Amygdala (tissue), 56 donors: ENCODE measurements at regions not wholly inside any gene's neighbourhood (a gene's known extent, or its start where the extent isn't known, plus 50 kb on each side); places are given as distances from the start of the nearest gene placed in this dataset.
A peak's percentile ranks its signal among the peaks of the same experiment; 100 is the strongest.
"Not testable (repeated sequence)": the region's sequence is repeated elsewhere in the genome, so short reads cannot be mapped to it uniquely, and the experiment has no call there.

Experiments
- DNase-seq, 56 donors: peaks; one replicate each; lab custom pipeline; 2025; lab: John Stamatoyannopoulos, UW

DNA sequence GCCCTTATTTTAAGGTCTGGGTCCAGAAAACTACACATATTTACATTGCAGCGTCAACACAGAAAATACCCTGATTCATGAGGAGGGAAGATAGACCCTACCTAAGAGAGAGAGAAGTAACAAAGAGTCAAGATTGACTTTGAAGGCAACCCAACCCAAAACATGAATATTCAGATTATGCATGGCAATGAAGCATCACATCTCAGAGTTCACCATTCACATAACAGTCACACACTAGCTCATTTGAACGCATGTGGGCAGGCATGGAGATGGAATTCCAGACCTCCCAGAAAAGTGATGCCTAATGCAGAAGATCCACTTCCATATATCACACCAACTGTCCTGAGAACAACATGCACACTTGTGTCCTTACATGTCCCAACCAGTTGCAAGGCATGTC, 190.1 kb upstream of the ITGA1 start:
- no peak for DNase-seq

GRCh38 chr5:52598968-52599367, 188.7 kb upstream of the ITGA1 start:
- DNase-seq: no peak

- no peak for DNase-seq
Observed at GRCh38 chr5:52603778-52604554, 183.8 kb upstream of the ITGA1 start.

GRCh38 chr5:52605317-52606313, 182.1 kb upstream of the ITGA1 start:
- no peak for DNase-seq

GRCh38 chr5:52607227-52607824, 180.4 kb upstream of the ITGA1 start:
- no peak for DNase-seq

DNA sequence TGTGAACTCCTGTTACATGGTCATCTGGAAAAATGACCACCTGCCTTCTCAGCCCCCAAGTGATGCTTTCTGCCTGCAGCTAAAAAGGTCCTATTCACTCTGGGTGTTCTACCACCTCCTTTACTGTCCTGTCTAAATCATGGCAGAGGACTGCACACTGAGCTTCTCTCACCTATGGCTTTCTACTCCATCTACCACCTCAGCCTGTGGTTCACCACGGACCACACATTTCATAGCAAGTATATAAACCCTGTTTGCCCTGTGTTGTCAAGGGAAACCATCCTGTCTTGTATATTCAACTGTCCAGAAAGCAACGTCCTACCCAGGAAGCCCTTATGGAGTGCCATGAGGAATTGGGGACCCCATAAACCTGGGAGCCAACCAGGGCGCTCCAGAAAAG, 167.4 kb upstream of the ITGA1 start:
- no peak for DNase-seq

GRCh38 chr5:52623291-52623690, 164.4 kb upstream of the ITGA1 start:
- DNase-seq: no peak

- no peak for DNase-seq
Observed at GRCh38 chr5:52624291-52624690, 163.4 kb upstream of the ITGA1 start.

GRCh38 chr5:52626312-52626711, 161.4 kb upstream of the ITGA1 start:
- no peak for DNase-seq

DNA sequence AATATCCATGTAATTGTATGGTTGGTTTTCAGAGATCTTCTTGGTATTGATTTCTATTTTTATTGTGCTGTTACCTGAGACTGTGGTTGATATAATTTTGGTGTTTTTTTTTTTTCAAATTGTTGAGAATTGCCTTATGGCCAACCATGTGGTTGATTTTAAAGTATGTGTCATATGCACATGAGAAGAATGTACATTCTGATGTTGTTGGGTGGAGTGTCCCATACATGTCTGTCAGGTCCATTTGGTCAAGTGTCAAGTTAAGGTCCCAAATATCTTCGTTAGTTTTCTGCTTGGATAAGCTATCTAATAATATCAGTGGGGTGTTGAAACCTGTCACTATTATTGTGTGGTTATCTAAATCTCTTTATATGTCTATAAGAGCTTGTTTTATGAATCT, 160.0 kb upstream of the ITGA1 start:
- DNase-seq: no peak

- no peak for DNase-seq
Observed at GRCh38 chr5:52632281-52632680, 155.4 kb upstream of the ITGA1 start.

GRCh38 chr5:52634171-52634570, 153.5 kb upstream of the ITGA1 start:
- DNase-seq: not testable (repeated sequence)

DNA sequence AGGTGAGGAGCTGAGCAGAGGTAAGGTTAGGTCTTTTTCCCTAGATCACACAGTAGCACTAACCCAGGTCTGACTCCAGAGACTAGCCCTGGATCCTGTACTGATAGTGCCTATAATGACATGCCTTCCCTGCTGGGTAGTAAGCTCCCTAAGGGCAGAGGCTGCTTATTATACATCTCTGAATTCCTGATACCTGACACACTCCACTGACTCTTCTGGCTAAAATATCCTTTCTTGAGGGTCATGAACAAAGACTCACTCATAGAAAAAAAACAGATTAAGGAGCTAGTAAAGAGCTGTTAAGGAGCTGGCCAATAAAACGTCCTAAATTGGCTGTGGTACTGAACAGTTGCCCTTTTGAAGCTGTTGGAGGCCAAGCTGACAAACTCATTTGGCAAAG, 149.0 kb upstream of the ITGA1 start:
- DNase-seq: no peak

DNA sequence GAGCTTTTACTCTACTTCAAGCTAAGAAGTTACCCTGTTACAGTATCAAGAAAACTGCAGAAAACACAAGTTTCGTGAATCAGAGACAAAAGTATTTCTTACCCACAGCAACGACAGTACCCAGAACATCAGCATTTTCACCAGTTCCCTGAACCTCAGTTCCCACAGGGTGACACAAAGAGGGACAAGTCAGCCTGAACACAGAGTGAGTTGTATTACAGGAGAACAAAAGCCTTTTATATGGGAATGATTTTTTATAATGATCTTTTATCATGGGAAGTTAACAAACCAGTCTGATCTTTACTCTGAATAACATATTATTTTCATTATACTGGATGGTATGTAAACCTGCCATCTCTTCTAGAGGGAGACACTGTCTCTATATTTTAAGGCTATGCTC, 139.0 kb upstream of the ITGA1 start:
- peak in 13 of 56 donors; percentile 0 to 24 (median 8) for DNase-seq

DNA sequence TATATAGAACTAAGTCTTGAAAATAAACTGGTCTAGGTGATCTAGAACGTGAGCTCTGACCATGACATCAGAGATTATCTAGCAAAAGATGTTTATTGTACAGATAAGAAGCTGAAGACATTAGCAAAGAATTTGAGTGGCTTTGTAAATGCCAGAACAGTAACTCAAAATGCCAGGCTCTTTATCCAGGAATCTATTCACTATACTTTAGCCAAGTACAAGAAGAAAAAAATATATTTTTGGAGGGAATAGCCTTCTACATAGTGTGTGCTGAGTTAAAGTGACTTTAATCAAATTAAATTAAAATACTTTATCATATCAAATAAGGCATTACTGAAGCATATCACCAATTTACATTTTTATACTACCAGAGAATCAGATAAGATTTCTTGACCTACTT, 132.6 kb upstream of the ITGA1 start:
- DNase-seq: no peak

GRCh38 chr5:52656569-52657246, 131.0 kb upstream of the ITGA1 start:
- no peak for DNase-seq

GRCh38 chr5:52657247-52657645, 130.5 kb upstream of the ITGA1 start:
- peak in 1 of 56 donors; percentile 20 for DNase-seq

- DNase-seq: no peak
Observed at GRCh38 chr5:52658246-52658645, 129.5 kb upstream of the ITGA1 start.

DNA sequence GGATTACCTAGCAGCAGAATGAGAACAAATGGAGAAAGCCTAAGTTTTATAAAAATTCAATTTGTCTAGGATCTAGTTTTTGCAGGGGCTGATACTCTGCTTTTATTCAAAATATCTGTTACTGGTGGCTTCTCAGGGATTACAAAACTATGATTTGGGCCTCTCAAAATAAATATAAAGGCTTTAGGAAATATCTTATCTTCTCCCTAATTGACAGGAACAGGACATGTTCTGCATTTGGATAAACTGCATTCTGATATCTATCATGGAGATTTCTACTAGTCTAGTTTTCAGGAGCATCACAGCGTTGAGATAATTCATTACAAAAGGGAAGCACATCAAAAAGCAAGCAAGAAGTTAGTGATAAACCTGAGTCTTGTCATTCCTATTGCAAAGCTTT, 127.1 kb upstream of the ITGA1 start:
- no peak for DNase-seq

GRCh38 chr5:52661903-52662595, 125.7 kb upstream of the ITGA1 start:
- no peak for DNase-seq
